ENCODE measurements at regions not wholly inside any gene's neighbourhood (a gene's known extent, or its start where the extent isn't known, plus 50 kb on each side); places are given as distances from the start of the nearest gene placed in this dataset.
"Not testable (repeated sequence)": the region's sequence is repeated elsewhere in the genome, so short reads cannot be mapped to it uniquely, and the experiment has no call there.

GRCh38 chr5:112532654-112533360 lies 113.7 kb upstream of the EPB41L4A start:
- no peak for DNase-seq (ENCODE audit: low read depth in 4 of 4, low spot score in 3 of 4)

- no peak for DNase-seq (ENCODE audit: low read depth in 4 of 4, low spot score in 3 of 4)
Observed at GRCh38 chr5:112533362-112533761, 114.3 kb upstream of the EPB41L4A start.

- no peak for DNase-seq (ENCODE audit: low read depth in 4 of 4, low spot score in 3 of 4)
Observed at GRCh38 chr5:112534067-112534583, 115.0 kb upstream of the EPB41L4A start.

GRCh38 chr5:112534611-112535255 lies 115.7 kb upstream of the EPB41L4A start:
- DNase-seq (ENCODE audit: low read depth in 4 of 4, low spot score in 3 of 4), result no peak

GRCh38 chr5:112535356-112535755 lies 116.3 kb upstream of the EPB41L4A start:
- no peak for DNase-seq (ENCODE audit: low read depth in 4 of 4, low spot score in 3 of 4)

- DNase-seq (ENCODE audit: low read depth in 4 of 4, low spot score in 3 of 4), result not testable (repeated sequence)
Observed at GRCh38 chr5:112544558-112544957, 125.5 kb upstream of the EPB41L4A start.

- DNase-seq (ENCODE audit: low read depth in 4 of 4, low spot score in 3 of 4), result no peak
Observed at GRCh38 chr5:112546946-112547592, 128.0 kb upstream of the EPB41L4A start.

GRCh38 chr5:112548246-112548881 lies 129.3 kb upstream of the EPB41L4A start:
- peak in 1 of 4 donors; percentile 2 for DNase-seq (ENCODE audit: low read depth in 4 of 4, low spot score in 3 of 4)

- DNase-seq (ENCODE audit: low read depth in 4 of 4, low spot score in 3 of 4), result no peak
Observed at GRCh38 chr5:112549127-112549526, 130.1 kb upstream of the EPB41L4A start.

- no peak for DNase-seq (ENCODE audit: low read depth in 4 of 4, low spot score in 3 of 4)
Observed at GRCh38 chr5:112549605-112550166, 130.6 kb upstream of the EPB41L4A start.

- peak; percentile 52 to 61 (median 56) for DNase-seq (ENCODE audit: low read depth in 4 of 4, low spot score in 3 of 4)
Observed at GRCh38 chr5:112551419-112552032, 132.4 kb upstream of the EPB41L4A start.

- DNase-seq (ENCODE audit: low read depth in 4 of 4, low spot score in 3 of 4), result no peak
Observed at GRCh38 chr5:112552216-112552615, 133.1 kb upstream of the EPB41L4A start.

GRCh38 chr5:112552791-112553190 lies 133.7 kb upstream of the EPB41L4A start:
- DNase-seq (ENCODE audit: low read depth in 4 of 4, low spot score in 3 of 4), result no peak

- DNase-seq (ENCODE audit: low read depth in 4 of 4, low spot score in 3 of 4), result no peak
Observed at GRCh38 chr5:112554101-112554977, 135.3 kb upstream of the EPB41L4A start.

GRCh38 chr5:112555197-112555596 lies 136.1 kb upstream of the EPB41L4A start:
- no peak for DNase-seq (ENCODE audit: low read depth in 4 of 4, low spot score in 3 of 4)

GRCh38 chr5:112555691-112556090 lies 136.6 kb upstream of the EPB41L4A start:
- no peak for DNase-seq (ENCODE audit: low read depth in 4 of 4, low spot score in 3 of 4)

- not testable (repeated sequence) for DNase-seq (ENCODE audit: low read depth in 4 of 4, low spot score in 3 of 4)
Observed at GRCh38 chr5:112559501-112559900, 140.4 kb upstream of the EPB41L4A start.

GRCh38 chr5:112560371-112560770 lies 141.3 kb upstream of the EPB41L4A start:
- no peak for DNase-seq (ENCODE audit: low read depth in 4 of 4, low spot score in 3 of 4)

- no peak for DNase-seq (ENCODE audit: low read depth in 4 of 4, low spot score in 3 of 4)
Observed at GRCh38 chr5:112563169-112563826, 144.2 kb upstream of the EPB41L4A start.

Measured in right renal pelvis (tissue), 4 donors.